ENCODE measurements at regions not wholly inside any gene's neighbourhood (a gene's known extent, or its start where the extent isn't known, plus 50 kb on each side); places are given as distances from the start of the nearest gene placed in this dataset.

DNA sequence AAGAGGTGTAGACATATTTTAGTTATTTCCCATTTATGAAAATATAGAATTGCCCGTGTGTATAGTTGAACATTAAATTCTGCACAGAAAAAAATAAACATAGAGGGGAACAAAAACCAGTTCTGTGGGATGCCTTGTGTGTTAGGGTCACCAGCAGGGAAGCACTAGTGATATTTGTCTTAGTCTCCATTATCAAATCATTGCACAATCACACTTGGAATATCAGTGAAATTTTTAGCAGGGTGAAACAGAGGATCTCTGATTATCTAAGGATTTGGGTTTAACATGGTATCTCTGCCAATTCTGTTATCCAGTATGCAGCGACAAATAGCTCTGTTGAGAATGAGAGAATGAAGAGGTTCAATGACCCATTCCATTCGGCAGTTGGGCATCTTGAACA, 496.0 kb upstream of the POM121L12 start:
- no peak for DNase-seq (ENCODE audit: extremely low spot score)
- H3K27me3 ChIP-seq, result no peaks in the 10 kb centered on the region
- no peaks in the 10 kb centered on the region for H3K36me3 ChIP-seq
- WGBS, result 84% methylated on average over 3 of the region's 3 CpGs
- H3K27ac ChIP-seq (replicated peaks in 1 of 4), result no peak overlapping the region
- H3K9me3 ChIP-seq, result no peaks in the 10 kb centered on the region
- no peaks in the 10 kb centered on the region for H3K4me1 ChIP-seq
- no peak overlapping the region for H3K4me3 ChIP-seq
- TF ChIP-seq POLR2AphosphoS5 (IDR thresholded peaks at IDR 0.05) (no peak), POLR2A (IDR thresholded peaks at IDR 0.05; ENCODE audit: low read depth) (no peak), EP300 (IDR thresholded peaks at IDR 0.05) (no peak)
- TF ChIP-seq, protein P1, sequence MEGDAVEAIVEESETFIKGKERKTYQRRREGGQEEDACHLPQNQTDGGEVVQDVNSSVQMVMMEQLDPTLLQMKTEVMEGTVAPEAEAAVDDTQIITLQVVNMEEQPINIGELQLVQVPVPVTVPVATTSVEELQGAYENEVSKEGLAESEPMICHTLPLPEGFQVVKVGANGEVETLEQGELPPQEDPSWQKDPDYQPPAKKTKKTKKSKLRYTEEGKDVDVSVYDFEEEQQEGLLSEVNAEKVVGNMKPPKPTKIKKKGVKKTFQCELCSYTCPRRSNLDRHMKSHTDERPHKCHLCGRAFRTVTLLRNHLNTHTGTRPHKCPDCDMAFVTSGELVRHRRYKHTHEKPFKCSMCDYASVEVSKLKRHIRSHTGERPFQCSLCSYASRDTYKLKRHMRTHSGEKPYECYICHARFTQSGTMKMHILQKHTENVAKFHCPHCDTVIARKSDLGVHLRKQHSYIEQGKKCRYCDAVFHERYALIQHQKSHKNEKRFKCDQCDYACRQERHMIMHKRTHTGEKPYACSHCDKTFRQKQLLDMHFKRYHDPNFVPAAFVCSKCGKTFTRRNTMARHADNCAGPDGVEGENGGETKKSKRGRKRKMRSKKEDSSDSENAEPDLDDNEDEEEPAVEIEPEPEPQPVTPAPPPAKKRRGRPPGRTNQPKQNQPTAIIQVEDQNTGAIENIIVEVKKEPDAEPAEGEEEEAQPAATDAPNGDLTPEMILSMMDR (IDR thresholded peaks at IDR 0.05), result no peak
- intact Hi-C loops (cut with DNase I), result no loop called here

- no peaks in the 10 kb centered on the region for H3K27me3 ChIP-seq
- intact Hi-C loops (cut with DNase I), result no loop called here
- H3K4me3 ChIP-seq, result no peak overlapping the region
- no peak overlapping the region for H3K27ac ChIP-seq (replicated peaks in 1 of 4)
- TF ChIP-seq, protein P1 (IDR thresholded peaks at IDR 0.05), result no peak
- TF ChIP-seq POLR2A (IDR thresholded peaks at IDR 0.05; ENCODE audit: low read depth), result no peak
- no peak for TF ChIP-seq EP300 (IDR thresholded peaks at IDR 0.05)
- TF ChIP-seq POLR2AphosphoS5 (IDR thresholded peaks at IDR 0.05), result no peak
- H3K36me3 ChIP-seq, result no peaks in the 10 kb centered on the region
- no peaks in the 10 kb centered on the region for H3K4me1 ChIP-seq
- H3K9me3 ChIP-seq, result peaks cover 0 to 7% (median 2%) of the 10 kb centered on the region in 4 donors
- WGBS, result 58% methylated on average over 4 of the region's 4 CpGs
- DNase-seq (ENCODE audit: extremely low spot score), result no peak
These were observed 498.4 kb upstream of the POM121L12 start for GRCh38 chr7:52537051-52537450.

GRCh38 chr7:52525772-52526341, 509.6 kb upstream of the POM121L12 start:
- H3K27ac ChIP-seq (replicated peaks in 1 of 4), result no peak overlapping the region
- H3K36me3 ChIP-seq, result no peaks in the 10 kb centered on the region
- DNase-seq (ENCODE audit: extremely low spot score), result no peak
- H3K9me3 ChIP-seq, result no peaks in the 10 kb centered on the region
- no peaks in the 10 kb centered on the region for H3K27me3 ChIP-seq
- H3K4me1 ChIP-seq, result no peaks in the 10 kb centered on the region
- 69% methylated on average over 3 of the region's 3 CpGs for WGBS
- no peak overlapping the region for H3K4me3 ChIP-seq
- intact Hi-C loops (cut with DNase I), result no loop called here
- TF ChIP-seq POLR2AphosphoS5 (IDR thresholded peaks at IDR 0.05) (no peak), EP300 (IDR thresholded peaks at IDR 0.05) (no peak), POLR2A (IDR thresholded peaks at IDR 0.05; ENCODE audit: low read depth) (no peak)
- TF ChIP-seq, protein P1 (IDR thresholded peaks at IDR 0.05), result no peak

- TF ChIP-seq POLR2A (IDR thresholded peaks at IDR 0.05; ENCODE audit: low read depth) (no peak), EP300 (IDR thresholded peaks at IDR 0.05) (no peak), POLR2AphosphoS5 (IDR thresholded peaks at IDR 0.05) (no peak)
- TF ChIP-seq, protein P1 (IDR thresholded peaks at IDR 0.05), result no peak
- H3K4me1 ChIP-seq, result no peaks in the 10 kb centered on the region
- no peak overlapping the region for H3K27ac ChIP-seq (replicated peaks in 1 of 4)
- no peaks in the 10 kb centered on the region for H3K36me3 ChIP-seq
- peaks cover 0 to 18% (median 0%) of the 10 kb centered on the region in 4 donors for H3K9me3 ChIP-seq
- no peaks in the 10 kb centered on the region for H3K27me3 ChIP-seq
- no peak overlapping the region for H3K4me3 ChIP-seq
- no peak for DNase-seq (ENCODE audit: extremely low spot score)
- intact Hi-C loops (cut with DNase I), result no loop called here
- WGBS, result 82% methylated on average over 1 of the region's 1 CpG
These were observed 516.6 kb upstream of the POM121L12 start for GRCh38 chr7:52518869-52519268.

GRCh38 chr7:52512656-52513055, 522.8 kb upstream of the POM121L12 start:
- Histone ChIP-seq H3K36me3 (no peaks in the 10 kb centered on the region), H3K4me1 (no peaks in the 10 kb centered on the region), H3K27me3 (no peaks in the 10 kb centered on the region), H3K4me3 (no peak overlapping the region), H3K27ac (replicated peaks in 1 of 4) (no peak overlapping the region), H3K9me3 (peaks cover 0 to 15% (median 0%) of the 10 kb centered on the region in 4 donors)
- intact Hi-C loops (cut with DNase I), result no loop called here
- DNase-seq (ENCODE audit: extremely low spot score), result no peak
- 90% methylated on average over 2 of the region's 2 CpGs for WGBS
- no peak for TF ChIP-seq POLR2A (IDR thresholded peaks at IDR 0.05; ENCODE audit: low read depth)
- no peak for TF ChIP-seq POLR2AphosphoS5 (IDR thresholded peaks at IDR 0.05)
- TF ChIP-seq, protein P1 (IDR thresholded peaks at IDR 0.05), result no peak
- TF ChIP-seq EP300 (IDR thresholded peaks at IDR 0.05), result no peak
